ENCODE measurements at regions not wholly inside any gene's neighbourhood (a gene's known extent, or its start where the extent isn't known, plus 50 kb on each side); places are given as distances from the start of the nearest gene placed in this dataset.

- Histone ChIP-seq H3K4me3 (no peak overlapping the region), H3K36me3 (no peaks in the 10 kb centered on the region), H3K4me1 (no peaks in the 10 kb centered on the region), H3K9me3 (no peaks in the 10 kb centered on the region), H3K9ac (ENCODE audit: low read depth in 2 of 2, low read length in 2 of 2) (peak overlapping the region in 1 of 2 donors; percentile 6), H3K27me3 (no peaks in the 10 kb centered on the region), H3K27ac (no peak overlapping the region)
- DNase-seq = no peak
- intact Hi-C loops (cut with DNase I) = no loop called here
- no peak for TF ChIP-seq CTCF (IDR thresholded peaks at IDR 0.05)
Measured at GRCh38 chr13:74027161-74027779, 106.9 kb downstream of the KLF12 start.

GRCh38 chr13:74026753-74027152 lies 107.5 kb downstream of the KLF12 start:
- Histone ChIP-seq H3K27ac (no peak overlapping the region), H3K27me3 (no peaks in the 10 kb centered on the region), H3K4me1 (no peaks in the 10 kb centered on the region), H3K4me3 (no peak overlapping the region), H3K9me3 (no peaks in the 10 kb centered on the region), H3K9ac (ENCODE audit: low read depth in 2 of 2, low read length in 2 of 2) (peak overlapping the region in 1 of 2 donors; percentile 6), H3K36me3 (no peaks in the 10 kb centered on the region)
- DNase-seq = peak; percentile 31
- intact Hi-C loops (cut with DNase I) = no loop called here
- no peak for TF ChIP-seq CTCF (IDR thresholded peaks at IDR 0.05)

DNA sequence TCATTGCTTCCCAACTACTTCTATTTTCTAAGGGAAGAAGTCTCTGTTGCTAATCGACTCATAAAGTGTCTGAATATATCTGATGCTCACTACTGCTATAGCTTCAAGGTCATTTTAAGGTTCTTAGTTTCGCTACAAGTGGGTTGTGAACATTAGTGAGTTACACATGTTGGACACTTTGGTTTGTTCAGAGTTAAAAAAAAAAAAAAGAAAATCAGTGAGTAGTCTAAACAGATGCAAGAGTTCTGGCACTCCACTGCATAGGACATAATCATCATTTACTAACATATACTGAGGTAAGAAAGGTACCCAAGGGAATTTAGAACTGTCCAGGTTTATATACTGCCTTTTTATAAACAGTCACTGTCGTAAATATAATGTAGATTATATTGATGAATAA lies 108.8 kb downstream of the KLF12 start:
- Histone ChIP-seq H3K9me3 (no peaks in the 10 kb centered on the region), H3K36me3 (no peaks in the 10 kb centered on the region), H3K27ac (no peak overlapping the region), H3K4me1 (no peaks in the 10 kb centered on the region), H3K9ac (ENCODE audit: low read depth in 2 of 2, low read length in 2 of 2) (no peak overlapping the region), H3K4me3 (no peak overlapping the region), H3K27me3 (no peaks in the 10 kb centered on the region)
- no peak for TF ChIP-seq CTCF (IDR thresholded peaks at IDR 0.05)
- DNase-seq = no peak
- intact Hi-C loops (cut with DNase I) = no loop called here

GRCh38 chr13:74024856-74025255 lies 109.3 kb downstream of the KLF12 start:
- no peaks in the 10 kb centered on the region for H3K27me3 ChIP-seq
- no peaks in the 10 kb centered on the region for H3K4me1 ChIP-seq
- H3K27ac ChIP-seq = no peak overlapping the region
- no peaks in the 10 kb centered on the region for H3K9me3 ChIP-seq
- TF ChIP-seq CTCF (IDR thresholded peaks at IDR 0.05) = no peak
- no peak overlapping the region for H3K9ac ChIP-seq (ENCODE audit: low read depth in 2 of 2, low read length in 2 of 2)
- no peak overlapping the region for H3K4me3 ChIP-seq
- no peak for DNase-seq
- H3K36me3 ChIP-seq = no peaks in the 10 kb centered on the region
- intact Hi-C loops (cut with DNase I) = no loop called here

DNA sequence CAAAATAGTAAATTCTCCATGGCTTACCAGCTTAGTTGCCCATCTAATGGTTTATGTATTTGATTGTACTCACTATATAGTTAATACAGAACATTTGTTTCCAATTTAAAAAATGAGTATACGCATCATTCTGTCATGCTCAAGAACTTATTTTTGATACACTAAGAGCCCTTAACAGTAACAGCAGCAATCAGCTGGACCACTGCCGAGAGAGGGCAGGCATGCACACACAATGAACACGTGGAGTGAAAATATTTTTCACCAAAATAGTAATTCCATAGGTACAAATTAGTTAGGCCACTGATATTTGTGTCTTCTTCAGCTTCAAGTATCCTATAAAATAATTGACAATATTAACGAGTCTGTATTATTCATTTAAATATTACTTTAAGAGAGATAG lies 109.9 kb downstream of the KLF12 start:
- Histone ChIP-seq H3K4me3 (no peak overlapping the region), H3K4me1 (no peaks in the 10 kb centered on the region), H3K36me3 (no peaks in the 10 kb centered on the region), H3K27me3 (no peaks in the 10 kb centered on the region), H3K9me3 (no peaks in the 10 kb centered on the region), H3K9ac (ENCODE audit: low read depth in 2 of 2, low read length in 2 of 2) (no peak overlapping the region), H3K27ac (no peak overlapping the region)
- no peak for TF ChIP-seq CTCF (IDR thresholded peaks at IDR 0.05)
- DNase-seq = no peak
- intact Hi-C loops (cut with DNase I) = no loop called here

All from colonic mucosa (tissue), 4 donors.